WTC11 (cell line): ENCODE measurements at regions not wholly inside any gene's neighbourhood (a gene's known extent, or its start where the extent isn't known, plus 50 kb on each side); places are given as distances from the start of the nearest gene placed in this dataset.

ENCODE experiments used
- ATAC-seq: fragments of 200-7000 bp; cut with Tn5 transposase; 2 replicates; pipeline ENCODE4 v1.10.0; 2021; ENCODE audit warnings: mild to moderate bottlenecking, moderate library complexity
- CTCF ChIA-PET: fragments of 300-600 bp; sonication (Branson Sonifier 250); formaldehyde crosslinking; loops from one replicate; lab custom pipeline; 2021; ENCODE audit warnings: antibody characterized with exemption; lab: Charles Lee
- POLR2A ChIA-PET: fragments of 350-600 bp; sonication (Branson Sonifier 250); formaldehyde crosslinking; loops from one replicate; lab custom pipeline; 2021; ENCODE audit warnings: antibody characterized with exemption; lab: Charles Lee
- DNase-seq: peaks from one replicate; pipeline ENCODE4 v3.0.0; 2021; ENCODE audit warnings: low spot score
- H3K27ac Mint-ChIP-seq: 2 replicates; pipeline ENCODE4 v1.8.0; 2021; ENCODE audit warnings: mixed read lengths
- H3K27me3 Mint-ChIP-seq: 2 replicates; pipeline ENCODE4 v1.8.0; 2021; ENCODE audit warnings: low read depth, mild to moderate bottlenecking, moderate library complexity, mixed read lengths
- H3K36me3 Mint-ChIP-seq: 2 replicates; pipeline ENCODE4 v1.8.0; 2021; ENCODE audit warnings: mixed read lengths
- H3K4me1 Mint-ChIP-seq: 2 replicates; pipeline ENCODE4 v1.8.0; 2022; ENCODE audit warnings: mixed read lengths
- H3K4me3 Mint-ChIP-seq: 2 replicates; pipeline ENCODE4 v1.8.0; 2021; ENCODE audit warnings: mild to moderate bottlenecking, moderate library complexity, mixed read lengths
- H3K9me3 Mint-ChIP-seq: 2 replicates; pipeline ENCODE4 v1.8.0; 2021; ENCODE audit warnings: mixed read lengths
- ATF2 ChIP-seq: sonication (generic); formaldehyde crosslinking; IDR thresholded peaks from 2 replicates; pipeline ENCODE4 v1.8.1; 2022; ENCODE audit warnings: low read depth, missing genetic modification reagents, borderline replicate concordance
- ATF3 ChIP-seq: sonication (generic); formaldehyde crosslinking; conservative IDR thresholded peaks from 2 replicates; pipeline ENCODE4 v1.8.1; 2022; ENCODE audit warnings: mild to moderate bottlenecking, missing genetic modification reagents
- CREM ChIP-seq: sonication (generic); formaldehyde crosslinking; IDR thresholded peaks from 2 replicates; pipeline ENCODE4 v1.8.1; 2022; ENCODE audit warnings: mild to moderate bottlenecking, missing genetic modification reagents, moderate library complexity
- FOXK1 ChIP-seq: sonication (generic); formaldehyde crosslinking; IDR thresholded peaks from 2 replicates; pipeline ENCODE4 v1.8.0; 2022; ENCODE audit warnings: mild to moderate bottlenecking, moderate library complexity, missing genetic modification reagents
- FOXP4 ChIP-seq: sonication (generic); formaldehyde crosslinking; IDR thresholded peaks from 2 replicates; pipeline ENCODE4 v1.8.0; 2022; ENCODE audit warnings: mild to moderate bottlenecking, missing genetic modification reagents
- GABPB1 ChIP-seq: sonication (generic); formaldehyde crosslinking; IDR thresholded peaks from 2 replicates; pipeline ENCODE4 v1.8.1; 2023; ENCODE audit warnings: mild to moderate bottlenecking, missing genetic modification reagents
- IRF1 ChIP-seq: sonication (generic); formaldehyde crosslinking; IDR thresholded peaks from 2 replicates; pipeline ENCODE4 v1.8.0; 2023; ENCODE audit warnings: missing genetic modification reagents
- MYBL2 ChIP-seq: sonication (generic); formaldehyde crosslinking; IDR thresholded peaks from 2 replicates; pipeline ENCODE4 v1.8.1; 2023; ENCODE audit warnings: mild to moderate bottlenecking, moderate library complexity, missing genetic modification reagents
- OVOL2 ChIP-seq: fragments of 250-450 bp; sonication (Bioruptor Pico); IDR thresholded peaks from 2 replicates; pipeline ENCODE4 v1.9.0; 2021; ENCODE audit warnings: mild to moderate bottlenecking, borderline replicate concordance
- PRDM15 ChIP-seq: sonication (generic); formaldehyde crosslinking; IDR thresholded peaks from 2 replicates; pipeline ENCODE4 v1.8.0; 2022; ENCODE audit warnings: missing genetic modification reagents
- TEAD1 ChIP-seq: sonication (generic); formaldehyde crosslinking; IDR thresholded peaks from 2 replicates; pipeline ENCODE4 v1.8.0; 2022; ENCODE audit warnings: mild to moderate bottlenecking, missing genetic modification reagents
- ZNF219 ChIP-seq: sonication (generic); formaldehyde crosslinking; IDR thresholded peaks from 2 replicates; pipeline ENCODE4 v1.8.0; 2023; ENCODE audit warnings: missing genetic modification reagents, mild to moderate bottlenecking, borderline replicate concordance
- ZNF425 ChIP-seq: fragments of 250-450 bp; sonication (Bioruptor Pico); conservative IDR thresholded peaks from 2 replicates; pipeline ENCODE4 v1.9.0; 2021; ENCODE audit warnings: mild to moderate bottlenecking

GRCh38 chr16:86289304-86289703, 221.0 kb upstream of the FOXF1 start (continued):
- no peak for TF ChIP-seq TEAD1 (CRISPR knock-in tag)
- no peak for TF ChIP-seq GABPB1 (CRISPR knock-in tag)
- TF ChIP-seq PRDM15 (CRISPR knock-in tag), result no peak

- DNase-seq, result no peak
- H3K9me3 Mint-ChIP-seq, result no peaks in the 10 kb centered on the region
- H3K4me3 Mint-ChIP-seq, result no peak overlapping the region
- TF ChIP-seq ZNF219 (CRISPR knock-in tag), result no peak
- peaks cover 49% of the 10 kb centered on the region for H3K4me1 Mint-ChIP-seq
- no peaks in the 10 kb centered on the region for H3K36me3 Mint-ChIP-seq
- H3K27ac Mint-ChIP-seq, result no peak overlapping the region
- no peak for ATAC-seq
- ChIA-PET CTCF (interaction anchor here (2.1 kb wide), 1 partner anchor 37 kb away, joined by 11 read pairs; no protein-coding TSS in a partner anchor), POLR2A (no interaction called here)
- H3K27me3 Mint-ChIP-seq, result peaks cover 100% of the 10 kb centered on the region
These were observed 220.4 kb upstream of the FOXF1 start for GRCh38 chr16:86289907-86290306.

- ChIA-PET POLR2A (no interaction called here), CTCF (interaction anchor here (0.5 kb wide), 1 partner anchor 21 kb away, joined by 3 read pairs; no protein-coding TSS in a partner anchor)
- no peak for DNase-seq
- Mint-ChIP-seq H3K4me1 (peaks cover 38% of the 10 kb centered on the region), H3K4me3 (no peak overlapping the region), H3K9me3 (no peaks in the 10 kb centered on the region), H3K27me3 (peaks cover 98% of the 10 kb centered on the region), H3K36me3 (no peaks in the 10 kb centered on the region), H3K27ac (no peak overlapping the region; the same call in 1 of the 2 replicates)
- TF ChIP-seq PRDM15 (CRISPR knock-in tag), result no peak
- no peak for TF ChIP-seq FOXP4 (CRISPR knock-in tag)
- no peak for TF ChIP-seq IRF1 (CRISPR knock-in tag)
- no peak for TF ChIP-seq ATF2
- no peak for TF ChIP-seq FOXK1 (CRISPR knock-in tag)
- TF ChIP-seq CREM, result no peak
- no peak for TF ChIP-seq OVOL2 (CRISPR knock-in tag)
- no peak for TF ChIP-seq MYBL2 (CRISPR knock-in tag)
- TF ChIP-seq ATF3 (CRISPR knock-in tag), result no peak
- no peak for TF ChIP-seq ZNF425 (CRISPR knock-in tag)
- no peak for ATAC-seq
These were observed 218.8 kb upstream of the FOXF1 start for GRCh38 chr16:86291491-86291890.
